CD14-positive monocyte (primary cell): ENCODE measurements at regions not wholly inside any gene's neighbourhood (a gene's known extent, or its start where the extent isn't known, plus 50 kb on each side); places are given as distances from the start of the nearest gene placed in this dataset.

Source experiments
- DNase-seq, 3 donors: peaks; one replicate each; pipeline ENCODE4 v3.0.0-alpha.2; 2011 to 2022
- H2AFZ ChIP-seq: 2 replicates; pipeline ENCODE4 v1.6.0; 2012; ENCODE audit warnings: mild to moderate bottlenecking, low read depth, low read length, inconsistent platforms; ENCODE audit not compliant: insufficient read depth, poor library complexity, severe bottlenecking
- H3K27ac ChIP-seq, 2 donors: 1 replicate in 1 of 2; 2 replicates in 1 of 2; pipeline ENCODE4 v1.5.1; 2012 to 2013; ENCODE audit warnings: low read length in 2 of 2, control low read depth in 1 of 2, inconsistent platforms in 1 of 2, low read depth in 1 of 2, mild to moderate bottlenecking in 1 of 2
- H3K27me3 ChIP-seq, 2 donors: one replicate each; pipeline versions ENCODE4 v1.6.0 to v1.6.1; 2011 to 2013; ENCODE audit warnings: low read length in 2 of 2; ENCODE audit not compliant: control insufficient read depth in 2 of 2, insufficient read depth in 2 of 2
- H3K36me3 ChIP-seq, 2 donors: replicated peaks in 1 of 2; 1 replicate in 1 of 2; 2 replicates in 1 of 2; pipeline versions ENCODE4 v1.5.1 to v1.6.1; 2012 to 2013; ENCODE audit warnings: low read length in 2 of 2, control low read depth in 1 of 2, inconsistent platforms in 1 of 2, mild to moderate bottlenecking in 1 of 2; ENCODE audit not compliant: insufficient read depth in 2 of 2, control insufficient read depth in 1 of 2
- H3K4me1 ChIP-seq, 2 donors: 1 replicate in 1 of 2; 2 replicates in 1 of 2; pipeline versions ENCODE4 v1.5.1 to v1.6.1; 2012 to 2013; ENCODE audit warnings: low read length in 2 of 2, control low read depth in 1 of 2, inconsistent platforms in 1 of 2, mild to moderate bottlenecking in 1 of 2, moderate library complexity in 1 of 2; ENCODE audit not compliant: insufficient read depth in 2 of 2, control insufficient read depth in 1 of 2
- H3K4me2 ChIP-seq: replicated peaks from 2 replicates; pipeline ENCODE3; 2012; ENCODE audit warnings: low read length, moderate library complexity, mild to moderate bottlenecking; ENCODE audit not compliant: poor library complexity, severe bottlenecking; ENCODE audit errors: extremely low read depth
- H3K4me3 ChIP-seq, 3 experiments: fragments of 200-600 bp in 1 of 3; sonication (generic) in 1 of 3; replicated peaks in 1 of 3; 1 replicate in 2 of 3; 2 replicates in 1 of 3; pipeline ENCODE4 v1.5.1; 2011 to 2013; ENCODE audit warnings: low read length in 3 of 3, mild to moderate bottlenecking in 3 of 3, control low read depth in 2 of 3, low read depth in 2 of 3, inconsistent platforms in 1 of 3, moderate library complexity in 1 of 3
- H3K79me2 ChIP-seq: 2 replicates; pipeline ENCODE4 v1.6.0; 2012; ENCODE audit warnings: mild to moderate bottlenecking, control low read depth, inconsistent platforms, low read length, moderate library complexity; ENCODE audit not compliant: insufficient read depth
- H3K9ac ChIP-seq: 2 replicates; pipeline ENCODE4 v1.6.0; 2017; ENCODE audit warnings: low read length, mild to moderate bottlenecking; ENCODE audit not compliant: insufficient read depth, poor library complexity, severe bottlenecking
- H3K9me3 ChIP-seq, 2 donors: replicated peaks in 1 of 2; 1 replicate in 1 of 2; 2 replicates in 1 of 2; pipeline versions ENCODE4 v1.5.1 to v1.6.1; 2012 to 2013; ENCODE audit warnings: low read length in 2 of 2, control low read depth in 1 of 2; ENCODE audit not compliant: control insufficient read depth in 1 of 2, insufficient read depth in 1 of 2
- H4K20me1 ChIP-seq: 2 replicates; pipeline ENCODE4 v1.6.0; 2012; ENCODE audit warnings: mild to moderate bottlenecking, low read length, control low read depth, moderate library complexity; ENCODE audit not compliant: insufficient read depth
- H3K27ac Mint-ChIP-seq, 7 donors: one replicate each; pipeline ENCODE4 v1.8.0; 2020; ENCODE audit warnings: mild to moderate bottlenecking in 7 of 7, mixed read lengths in 7 of 7, moderate library complexity in 6 of 7, inconsistent platforms in 2 of 7
- H3K27me3 Mint-ChIP-seq, 3 donors: one replicate each; pipeline ENCODE4 v1.8.0; 2021 to 2022; ENCODE audit warnings: low read depth in 3 of 3, mild to moderate bottlenecking in 3 of 3, mixed read lengths in 3 of 3, moderate library complexity in 3 of 3, inconsistent platforms in 1 of 3
- H3K36me3 Mint-ChIP-seq, 2 donors: one replicate each; pipeline ENCODE4 v1.8.0; 2020; ENCODE audit warnings: mixed read lengths in 2 of 2, inconsistent platforms in 1 of 2, mild to moderate bottlenecking in 1 of 2
- H3K4me1 Mint-ChIP-seq: one replicate; pipeline ENCODE4 v1.8.0; 2020; ENCODE audit warnings: mild to moderate bottlenecking, mixed read lengths
- H3K4me3 Mint-ChIP-seq, 2 donors: one replicate each; pipeline ENCODE4 v1.8.0; 2020; ENCODE audit warnings: mild to moderate bottlenecking in 2 of 2, mixed read lengths in 2 of 2, moderate library complexity in 1 of 2
- H3K9me3 Mint-ChIP-seq, 7 donors: one replicate each; pipeline ENCODE4 v1.8.0; 2020 to 2022; ENCODE audit warnings: mixed read lengths in 7 of 7, mild to moderate bottlenecking in 6 of 7, moderate library complexity in 6 of 7, inconsistent platforms in 2 of 7
- CTCF ChIP-seq: fragments of 200-600 bp; IDR thresholded peaks from one replicate; pipeline ENCODE4 v1.8.0; 2022; ENCODE audit warnings: antibody characterized with exemption, mild to moderate bottlenecking
- WGBS: methylation state at CpG from one replicate; pipeline ENCODE4 v1.1.5; 2013; ENCODE audit warnings: missing lambda C conversion rate; ENCODE audit not compliant: insufficient coverage; 5-methylcytosine and 5-hydroxymethylcytosine counted together
- intact Hi-C, 2 donors: fragments of 100-400 bp; cut with micrococcal nuclease; formaldehyde crosslinking; loops; one replicate each; pipeline versions ENCODE4 v1.15.0 to v1.15.1; 2023

GRCh38 chr15:62742409-62743171 is 300.0 kb upstream of the TPM1 start:
- H3K9me3 Mint-ChIP-seq, result no peaks in the 10 kb centered on the region
- H3K9ac ChIP-seq, result no peak overlapping the region
- 39% methylated on average over 7 of the region's 8 CpGs for WGBS
- DNase-seq, result peak; percentile 16 to 46 (median 33)
- no peaks in the 10 kb centered on the region for H3K36me3 Mint-ChIP-seq
- H3K36me3 ChIP-seq, result no peaks in the 10 kb centered on the region
- peak; percentile 96 for TF ChIP-seq CTCF
- peak overlapping the region in 1 of 3 experiments; percentile 1 for H3K4me3 ChIP-seq
- H3K79me2 ChIP-seq, result no peaks in the 10 kb centered on the region
- intact Hi-C loops, result no loop called here
- peak overlapping the region; percentile 27 for H3K4me2 ChIP-seq
- no peak overlapping the region for H3K27ac ChIP-seq
- H3K27ac Mint-ChIP-seq, result no peak overlapping the region
- peaks cover 0 to 3% (median 1%) of the 10 kb centered on the region in 3 donors for H3K27me3 Mint-ChIP-seq
- H3K27me3 ChIP-seq, result no peaks in the 10 kb centered on the region
- H3K4me1 ChIP-seq, result peaks cover 0 to 4% of the 10 kb centered on the region in 2 donors
- no peaks in the 10 kb centered on the region for H3K9me3 ChIP-seq
- peak overlapping the region in 1 of 2 donors; percentile 31 for H3K4me3 Mint-ChIP-seq
- H2AFZ ChIP-seq, result peak overlapping the region; percentile 54
- no peaks in the 10 kb centered on the region for H4K20me1 ChIP-seq
- peaks cover 9% of the 10 kb centered on the region for H3K4me1 Mint-ChIP-seq

GRCh38 chr15:62745621-62746225 is 296.8 kb upstream of the TPM1 start:
- no peak overlapping the region for H3K27ac Mint-ChIP-seq

More at GRCh38 chr15:62745621-62746225, 296.8 kb upstream of the TPM1 start:
- H3K9me3 Mint-ChIP-seq, result no peaks in the 10 kb centered on the region
- H3K4me1 Mint-ChIP-seq, result peaks cover 9% of the 10 kb centered on the region
- H3K27ac ChIP-seq, result no peak overlapping the region
- H3K4me1 ChIP-seq, result peaks cover 0 to 4% of the 10 kb centered on the region in 2 donors
- H3K36me3 ChIP-seq, result no peaks in the 10 kb centered on the region
- no peaks in the 10 kb centered on the region for H3K27me3 ChIP-seq
- TF ChIP-seq CTCF, result no peak
- H3K9me3 ChIP-seq, result no peaks in the 10 kb centered on the region
- H3K36me3 Mint-ChIP-seq, result no peaks in the 10 kb centered on the region
- WGBS, result no CpG with 5 or more reads among the region's 8 CpGs
- H4K20me1 ChIP-seq, result no peaks in the 10 kb centered on the region
- H3K9ac ChIP-seq, result no peak overlapping the region
- H3K79me2 ChIP-seq, result no peaks in the 10 kb centered on the region
- no peak overlapping the region for H2AFZ ChIP-seq
- H3K4me3 Mint-ChIP-seq, result no peak overlapping the region
- H3K4me3 ChIP-seq, result no peak overlapping the region
- H3K27me3 Mint-ChIP-seq, result peaks cover 1 to 2% (median 2%) of the 10 kb centered on the region in 3 donors
- no peak overlapping the region for H3K4me2 ChIP-seq
- DNase-seq, result no peak
- intact Hi-C loops, result no loop called here
